GM12892 (cell line): ENCODE measurements at regions not wholly inside any gene's neighbourhood (a gene's known extent, or its start where the extent isn't known, plus 50 kb on each side); places are given as distances from the start of the nearest gene placed in this dataset.

Experiments used
- POLR2A ChIP-seq: IDR thresholded peaks from 2 replicates; pipeline ENCODE4 v1.6.1; 2011; ENCODE audit warnings: low read depth, low read length, control low read depth
- TAF1 ChIP-seq: IDR thresholded peaks from 2 replicates; pipeline ENCODE4 v1.6.1; 2011; ENCODE audit warnings: low read depth, mild to moderate bottlenecking, control low read depth, low read length, borderline replicate concordance

DNA sequence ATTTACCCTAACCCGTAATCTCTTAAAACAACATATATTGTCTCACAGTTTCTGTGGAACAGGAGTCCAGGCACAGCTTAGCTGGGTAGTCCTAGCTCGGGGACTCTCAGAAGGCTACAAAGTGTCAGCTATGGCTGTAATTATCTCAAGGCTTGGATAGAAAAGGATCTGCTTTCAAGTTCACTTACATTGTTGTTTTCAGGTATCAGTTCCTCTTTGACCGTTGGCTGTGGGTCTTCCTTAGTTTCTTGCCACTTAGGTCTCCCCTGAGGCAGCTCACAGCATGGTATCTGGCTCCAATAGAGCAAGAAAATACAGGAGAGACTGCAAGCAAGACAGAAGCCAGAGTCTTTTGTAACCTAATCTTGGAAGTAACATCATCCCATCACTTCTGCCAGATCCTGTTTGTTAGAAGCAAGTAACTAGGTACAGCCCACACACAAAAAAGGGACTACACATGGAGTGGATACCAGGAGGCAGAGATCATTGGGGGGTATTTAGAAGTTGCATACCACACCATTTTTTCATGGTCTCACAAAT lies 137.0 kb downstream of the MAGEB5 start:
- no peak for TF ChIP-seq TAF1
- no peak for TF ChIP-seq POLR2A
